ENCODE measurements at regions not wholly inside any gene's neighbourhood (a gene's known extent, or its start where the extent isn't known, plus 50 kb on each side); places are given as distances from the start of the nearest gene placed in this dataset.

GRCh38 chr3:152127058-152127457 lies 141.7 kb upstream of the MBNL1 start:
- DNase-seq (ENCODE audit: low spot score) = no peak
- WGBS = 96% methylated on average over 4 of the region's 4 CpGs
- no peaks in the 10 kb centered on the region for H3K27me3 ChIP-seq (replicated peaks; ENCODE audit: insufficient read depth)
- no peaks in the 10 kb centered on the region for H3K36me3 ChIP-seq
- no peak overlapping the region for H3K4me3 ChIP-seq
- H3K9me3 ChIP-seq = no peaks in the 10 kb centered on the region
- H3K27ac ChIP-seq = no peak overlapping the region
- intact Hi-C loops (cut with DNase I) = no loop called here
- no peaks in the 10 kb centered on the region for H3K4me1 ChIP-seq (replicated peaks)
- TF ChIP-seq POLR2A (IDR thresholded peaks at IDR 0.05) = no peak

- 44% methylated on average over 1 of the region's 1 CpG for WGBS
- intact Hi-C loops (cut with DNase I) = no loop called here
- H3K4me3 ChIP-seq = no peak overlapping the region
Observed at GRCh38 chr3:152128356-152128755, 140.4 kb upstream of the MBNL1 start.

GRCh38 chr3:152139651-152140050 lies 129.1 kb upstream of the MBNL1 start:
- Histone ChIP-seq H3K4me1 (replicated peaks) (no peaks in the 10 kb centered on the region), H3K27ac (no peak overlapping the region), H3K27me3 (replicated peaks; ENCODE audit: insufficient read depth) (no peaks in the 10 kb centered on the region), H3K36me3 (no peaks in the 10 kb centered on the region), H3K4me3 (no peak overlapping the region), H3K9me3 (no peaks in the 10 kb centered on the region)
- TF ChIP-seq POLR2A (IDR thresholded peaks at IDR 0.05) (no peak), CTCF (IDR thresholded peaks at IDR 0.05) (no peak), POLR2AphosphoS5 (IDR thresholded peaks at IDR 0.05) (no peak)
- no peak for DNase-seq (ENCODE audit: low spot score)
- 63% methylated on average over 3 of the region's 3 CpGs for WGBS
- intact Hi-C loops (cut with DNase I) = no loop called here

More at GRCh38 chr3:152128356-152128755, 140.4 kb upstream of the MBNL1 start:
- no peak overlapping the region for H3K27ac ChIP-seq
- no peaks in the 10 kb centered on the region for H3K36me3 ChIP-seq
- H3K9me3 ChIP-seq = no peaks in the 10 kb centered on the region
- DNase-seq (ENCODE audit: low spot score) = no peak
- no peaks in the 10 kb centered on the region for H3K27me3 ChIP-seq (replicated peaks; ENCODE audit: insufficient read depth)
- no peaks in the 10 kb centered on the region for H3K4me1 ChIP-seq (replicated peaks)
- TF ChIP-seq POLR2A (IDR thresholded peaks at IDR 0.05) (no peak), CTCF (IDR thresholded peaks at IDR 0.05) (no peak), POLR2AphosphoS5 (IDR thresholded peaks at IDR 0.05) (no peak)

- Histone ChIP-seq H3K36me3 (no peaks in the 10 kb centered on the region), H3K27ac (no peak overlapping the region), H3K9me3 (no peaks in the 10 kb centered on the region), H3K4me1 (replicated peaks) (no peaks in the 10 kb centered on the region), H3K4me3 (no peak overlapping the region), H3K27me3 (replicated peaks; ENCODE audit: insufficient read depth) (no peaks in the 10 kb centered on the region)
- no peak for DNase-seq (ENCODE audit: low spot score)
- TF ChIP-seq POLR2A (IDR thresholded peaks at IDR 0.05) (no peak), POLR2AphosphoS5 (IDR thresholded peaks at IDR 0.05) (no peak), CTCF (IDR thresholded peaks at IDR 0.05) (no peak)
- intact Hi-C loops (cut with DNase I) = no loop called here
- WGBS = 97% methylated on average over 2 of the region's 2 CpGs
Observed at GRCh38 chr3:152146461-152146860, 122.3 kb upstream of the MBNL1 start.

- Histone ChIP-seq H3K9me3 (no peaks in the 10 kb centered on the region), H3K27ac (no peak overlapping the region), H3K4me1 (replicated peaks) (no peaks in the 10 kb centered on the region), H3K27me3 (replicated peaks; ENCODE audit: insufficient read depth) (no peaks in the 10 kb centered on the region), H3K36me3 (no peaks in the 10 kb centered on the region), H3K4me3 (no peak overlapping the region)
- DNase-seq (ENCODE audit: low spot score) = no peak
- TF ChIP-seq CTCF (IDR thresholded peaks at IDR 0.05) (no peak), POLR2AphosphoS5 (IDR thresholded peaks at IDR 0.05) (no peak), POLR2A (IDR thresholded peaks at IDR 0.05) (no peak)
- intact Hi-C loops (cut with DNase I) = no loop called here
Observed at GRCh38 chr3:152147748-152148147, 121.0 kb upstream of the MBNL1 start.

All from prostate gland (tissue), 2 donors.